CD4-positive, CD25-positive, alpha-beta regulatory T cell (primary cell): ENCODE measurements at regions not wholly inside any gene's neighbourhood (a gene's known extent, or its start where the extent isn't known, plus 50 kb on each side); places are given as distances from the start of the nearest gene placed in this dataset.
A peak's percentile ranks its signal among the peaks of the same experiment; 100 is the strongest.

ENCODE experiments used
- ATAC-seq, 2 donors: fragments of 150-1000 bp; cut with Tn5 transposase; one replicate each; pipeline ENCODE4 v1.10.0; 2021; ENCODE audit warnings: low read depth in 2 of 2, moderate number of reproducible peaks in 2 of 2, moderate library complexity in 1 of 2
- DNase-seq, 3 donors: peaks; one replicate each; pipeline versions ENCODE4 v3.0.0 to v3.0.0-alpha.2; 2012 to 2022; ENCODE audit warnings: mixed read lengths in 1 of 3
- H3K27ac ChIP-seq: one replicate; pipeline ENCODE4 v1.7.0; 2013; ENCODE audit warnings: mild to moderate bottlenecking, low read length; ENCODE audit not compliant: insufficient read depth, poor library complexity, severe bottlenecking
- H3K27me3 ChIP-seq: one replicate; pipeline ENCODE4 v1.7.0; 2013; ENCODE audit warnings: low read length; ENCODE audit not compliant: control insufficient read depth, insufficient read depth
- H3K36me3 ChIP-seq: one replicate; pipeline ENCODE4 v1.7.0; 2013; ENCODE audit warnings: mild to moderate bottlenecking, low read length, moderate library complexity; ENCODE audit not compliant: control insufficient read depth, insufficient read depth
- H3K4me1 ChIP-seq: 2 replicates; pipeline ENCODE4 v1.7.0; 2013; ENCODE audit warnings: mild to moderate bottlenecking, low read length; ENCODE audit not compliant: insufficient read depth, control insufficient read depth, poor library complexity, severe bottlenecking
- H3K4me3 ChIP-seq: one replicate; pipeline ENCODE4 v1.7.0; 2013; ENCODE audit warnings: low read depth, mild to moderate bottlenecking, low read length, moderate library complexity
- H3K9me3 ChIP-seq, 2 experiments: 1 replicate in 1 of 2; 2 replicates in 1 of 2; pipeline ENCODE4 v1.7.0; 2013; ENCODE audit warnings: low read length in 2 of 2, mild to moderate bottlenecking in 1 of 2, moderate library complexity in 1 of 2; ENCODE audit not compliant: control insufficient read depth in 2 of 2
- H3K27ac Mint-ChIP-seq, 3 donors: one replicate each; pipeline ENCODE4 v1.8.0; 2020 to 2022; ENCODE audit warnings: mild to moderate bottlenecking in 3 of 3, mixed read lengths in 3 of 3, moderate library complexity in 2 of 3
- H3K27me3 Mint-ChIP-seq: one replicate; pipeline ENCODE4 v1.8.0; 2022; ENCODE audit warnings: mild to moderate bottlenecking, mixed read lengths
- H3K36me3 Mint-ChIP-seq: one replicate; pipeline ENCODE4 v1.8.0; 2020; ENCODE audit warnings: mixed read lengths
- H3K4me1 Mint-ChIP-seq, 4 donors: one replicate each; pipeline ENCODE4 v1.8.0; 2020 to 2022; ENCODE audit warnings: mixed read lengths in 4 of 4, mild to moderate bottlenecking in 1 of 4
- H3K4me3 Mint-ChIP-seq, 4 donors: one replicate each; pipeline ENCODE4 v1.8.0; 2020 to 2022; ENCODE audit warnings: mild to moderate bottlenecking in 4 of 4, mixed read lengths in 4 of 4, moderate library complexity in 3 of 4
- H3K9me3 Mint-ChIP-seq, 7 donors: one replicate each; pipeline ENCODE4 v1.8.0; 2020 to 2022; ENCODE audit warnings: mixed read lengths in 7 of 7, mild to moderate bottlenecking in 3 of 7, moderate library complexity in 2 of 7

DNA sequence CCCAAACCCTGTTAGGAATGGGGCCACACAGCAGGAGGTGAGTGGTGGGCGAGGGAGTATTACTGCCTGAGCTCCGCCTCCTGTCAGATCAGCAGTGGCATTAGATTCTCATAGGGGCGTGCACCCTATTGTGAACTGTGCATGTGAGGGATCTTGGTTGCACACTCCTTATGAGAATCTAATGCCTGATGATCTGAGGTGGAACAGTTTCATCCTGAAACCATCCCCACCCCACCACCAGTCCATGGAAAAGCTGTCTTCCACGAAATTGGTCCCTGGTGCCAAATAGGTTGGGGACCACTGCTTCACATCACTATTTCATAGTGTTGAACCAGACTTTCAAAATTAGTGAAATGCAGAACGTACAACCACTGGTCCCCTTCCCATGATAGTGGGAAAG lies 57.9 kb upstream of the BICD1 start:
- Histone ChIP-seq H3K36me3 (no peaks in the 10 kb centered on the region), H3K4me3 (no peak overlapping the region), H3K4me1 (no peaks in the 10 kb centered on the region), H3K27me3 (no peaks in the 10 kb centered on the region), H3K27ac (no peak overlapping the region), H3K9me3 (peaks cover 8 to 11% of the 10 kb centered on the region in 2 experiments)
- Mint-ChIP-seq H3K9me3 (peaks cover 0 to 14% (median 4%) of the 10 kb centered on the region in 7 donors), H3K36me3 (peaks cover 16% of the 10 kb centered on the region), H3K4me1 (peaks cover 0 to 5% (median 0%) of the 10 kb centered on the region in 4 donors), H3K4me3 (no peak overlapping the region), H3K27me3 (no peaks in the 10 kb centered on the region), H3K27ac (peak overlapping the region in 1 of 3 donors; percentile 13)
- no peak for ATAC-seq
- no peak for DNase-seq

DNA sequence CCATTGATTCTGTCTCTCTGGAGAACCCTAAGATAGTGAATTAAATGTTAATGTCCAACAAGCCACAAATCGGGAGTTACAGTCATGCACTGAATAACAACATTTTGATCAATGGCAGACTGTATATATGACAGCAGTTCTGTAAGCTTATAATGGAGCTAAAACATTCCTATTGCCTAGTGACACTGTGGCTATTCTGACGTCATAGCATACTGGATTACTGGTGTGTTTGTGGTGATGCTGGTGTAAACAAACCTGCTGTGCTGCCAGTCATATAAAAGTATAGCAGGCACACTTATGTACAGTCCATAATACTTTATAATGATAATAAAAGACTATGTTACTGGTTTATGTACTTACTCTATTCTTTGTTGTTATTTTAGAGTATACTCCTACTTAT lies 56.7 kb upstream of the BICD1 start:
- peaks cover 0 to 13% (median 2%) of the 10 kb centered on the region in 7 donors for H3K9me3 Mint-ChIP-seq
- H3K36me3 Mint-ChIP-seq, result peaks cover 10% of the 10 kb centered on the region
- no peak for ATAC-seq
- Histone ChIP-seq H3K27ac (no peak overlapping the region), H3K9me3 (peaks cover 0 to 7% of the 10 kb centered on the region in 2 experiments), H3K27me3 (no peaks in the 10 kb centered on the region), H3K4me3 (no peak overlapping the region), H3K36me3 (no peaks in the 10 kb centered on the region), H3K4me1 (no peaks in the 10 kb centered on the region)
- peaks cover 0 to 7% (median 0%) of the 10 kb centered on the region in 4 donors for H3K4me1 Mint-ChIP-seq
- no peak overlapping the region for H3K4me3 Mint-ChIP-seq
- DNase-seq, result no peak
- no peak overlapping the region for H3K27ac Mint-ChIP-seq
- H3K27me3 Mint-ChIP-seq, result no peaks in the 10 kb centered on the region

DNA sequence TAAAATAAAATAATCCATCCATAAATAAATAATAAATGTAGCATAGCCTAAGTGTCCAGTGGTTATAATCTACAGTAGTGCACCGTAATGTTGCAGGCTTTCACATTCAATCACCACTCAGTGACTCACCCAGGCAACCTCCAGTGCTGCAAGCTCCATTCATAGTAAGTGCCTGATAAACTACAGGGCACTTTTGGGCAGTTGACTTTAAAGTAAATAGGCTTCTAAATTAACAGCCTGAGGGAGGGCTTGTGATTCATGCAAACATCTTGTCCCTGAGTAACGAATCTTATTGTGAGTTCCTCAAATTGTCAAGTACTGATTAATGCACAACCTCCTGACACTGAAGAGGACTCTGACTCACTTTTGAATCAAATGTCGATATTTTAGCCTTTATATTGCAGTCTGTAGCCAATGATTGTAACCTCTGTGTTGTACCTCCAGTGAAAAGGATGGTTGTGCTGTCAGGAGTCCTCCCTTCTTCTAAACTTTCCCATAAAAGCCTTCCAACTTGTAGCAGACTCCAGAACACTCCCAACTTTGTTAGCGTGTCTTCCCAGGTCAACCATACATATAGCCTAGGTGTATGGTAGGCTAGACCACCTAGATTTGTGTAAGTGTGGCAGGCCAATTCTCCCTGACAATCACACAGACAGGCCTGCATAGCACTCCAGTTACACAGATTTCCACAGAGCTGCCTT lies 55.0 kb upstream of the BICD1 start:
- no peak for ATAC-seq
- H3K27ac Mint-ChIP-seq, result peak overlapping the region in 1 of 3 donors; percentile 73

DNA sequence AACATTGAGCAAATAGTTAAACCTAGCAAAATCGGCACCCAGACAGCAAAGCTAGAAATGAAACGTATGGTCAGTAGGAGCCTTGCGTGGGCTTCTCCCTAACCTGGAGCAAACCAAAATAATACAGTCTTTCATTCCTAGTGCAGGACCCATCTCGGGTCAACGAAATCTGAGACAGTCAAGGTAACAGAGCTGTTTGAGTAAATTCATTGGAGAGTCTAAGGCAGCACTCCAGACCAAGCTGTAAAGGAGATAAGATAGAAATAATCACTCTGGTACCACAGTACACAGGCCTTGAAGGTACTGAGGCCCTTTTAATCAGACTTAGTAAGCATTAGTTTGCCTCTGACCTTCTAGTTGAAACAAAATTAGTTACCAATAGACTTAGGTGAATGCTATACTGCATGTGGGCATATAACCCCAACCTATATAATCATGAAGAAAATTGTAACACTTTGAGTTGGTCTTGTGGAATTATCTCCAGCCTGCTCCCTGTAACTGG lies 54.4 kb upstream of the BICD1 start:
- ATAC-seq, result no peak
- Mint-ChIP-seq H3K4me3 (no peak overlapping the region), H3K4me1 (peaks cover 0 to 4% (median 0%) of the 10 kb centered on the region in 4 donors), H3K27ac (peak overlapping the region in 1 of 3 donors; percentile 73), H3K36me3 (peaks cover 4% of the 10 kb centered on the region), H3K9me3 (peaks cover 0 to 9% (median 2%) of the 10 kb centered on the region in 7 donors), H3K27me3 (no peaks in the 10 kb centered on the region)
- H3K4me1 ChIP-seq, result no peaks in the 10 kb centered on the region
- no peaks in the 10 kb centered on the region for H3K27me3 ChIP-seq
- H3K4me3 ChIP-seq, result no peak overlapping the region
- no peak for DNase-seq
- H3K27ac ChIP-seq, result no peak overlapping the region
- peaks cover 0 to 7% of the 10 kb centered on the region in 2 experiments for H3K9me3 ChIP-seq
- H3K36me3 ChIP-seq, result no peaks in the 10 kb centered on the region

More for the DNA sequence above, 55.0 kb upstream of the BICD1 start:
- no peak overlapping the region for H3K27ac ChIP-seq
- no peaks in the 10 kb centered on the region for H3K4me1 ChIP-seq
- H3K27me3 ChIP-seq, result no peaks in the 10 kb centered on the region
- H3K27me3 Mint-ChIP-seq, result no peaks in the 10 kb centered on the region
- H3K4me1 Mint-ChIP-seq, result peaks cover 0 to 4% (median 0%) of the 10 kb centered on the region in 4 donors
- H3K36me3 Mint-ChIP-seq, result peaks cover 4% of the 10 kb centered on the region
- peaks cover 0 to 7% of the 10 kb centered on the region in 2 experiments for H3K9me3 ChIP-seq
- H3K4me3 Mint-ChIP-seq, result peak overlapping the region in 1 of 4 donors; percentile 74
- H3K4me3 ChIP-seq, result no peak overlapping the region
- peaks cover 0 to 9% (median 2%) of the 10 kb centered on the region in 7 donors for H3K9me3 Mint-ChIP-seq
- DNase-seq, result no peak
- no peaks in the 10 kb centered on the region for H3K36me3 ChIP-seq

DNA sequence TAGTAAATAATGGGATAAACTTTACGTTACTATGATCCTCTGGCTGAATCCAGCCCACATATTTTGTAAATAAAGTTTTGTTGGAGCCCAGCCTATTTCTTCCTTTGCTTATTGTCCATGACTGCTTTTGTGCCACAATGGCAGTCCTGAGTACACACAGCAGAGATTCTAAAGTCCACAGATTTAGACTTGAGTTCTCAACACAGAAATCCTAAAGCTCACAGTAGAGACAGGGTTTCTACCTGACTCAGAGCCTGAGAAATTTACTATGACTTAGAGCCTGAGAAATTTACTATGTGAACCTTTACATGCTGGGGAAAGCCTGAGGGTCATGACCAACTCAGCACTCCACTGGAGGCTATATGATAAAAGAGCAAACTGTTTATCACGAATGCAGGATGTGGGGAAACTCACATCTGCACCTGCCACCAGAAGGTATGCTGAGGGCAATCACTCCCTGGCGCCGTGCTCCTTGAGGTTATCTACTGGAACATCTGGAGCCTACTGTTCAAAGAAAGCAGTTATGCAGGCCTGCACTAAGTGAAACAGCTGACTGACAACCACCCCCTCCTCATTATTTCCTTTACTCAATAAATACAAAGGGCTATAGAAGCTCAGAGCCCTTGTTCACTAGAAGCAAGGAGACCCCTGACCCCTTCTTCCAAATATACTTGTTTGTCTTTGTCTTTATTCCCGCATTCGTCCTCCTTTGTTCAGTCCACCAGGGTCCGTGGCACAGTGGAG lies 52.6 kb upstream of the BICD1 start:
- H3K36me3 ChIP-seq, result no peaks in the 10 kb centered on the region
- Mint-ChIP-seq H3K27me3 (no peaks in the 10 kb centered on the region), H3K27ac (peak overlapping the region in 1 of 3 donors; percentile 82)

More for the DNA sequence above, 52.6 kb upstream of the BICD1 start:
- Histone ChIP-seq H3K9me3 (peaks cover 0 to 7% of the 10 kb centered on the region in 2 experiments), H3K4me1 (no peaks in the 10 kb centered on the region), H3K4me3 (no peak overlapping the region), H3K27me3 (no peaks in the 10 kb centered on the region), H3K27ac (no peak overlapping the region)
- peak in 1 of 3 donors; percentile 9 for DNase-seq
- no peak for ATAC-seq
- Mint-ChIP-seq H3K4me3 (no peak overlapping the region), H3K4me1 (peaks cover 0 to 4% (median 0%) of the 10 kb centered on the region in 4 donors), H3K36me3 (peaks cover 4% of the 10 kb centered on the region), H3K9me3 (peaks cover 0 to 9% (median 2%) of the 10 kb centered on the region in 7 donors)
